AG20443 (cell line): ENCODE measurements at regions not wholly inside any gene's neighbourhood (a gene's known extent, or its start where the extent isn't known, plus 50 kb on each side); places are given as distances from the start of the nearest gene placed in this dataset.
"Not testable (repeated sequence)": the region's sequence is repeated elsewhere in the genome, so short reads cannot be mapped to it uniquely, and the experiment has no call there.

Experiments
- DNase-seq: peaks from one replicate; pipeline ENCODE4 v3.0.0; 2012; ENCODE audit warnings: low spot score, mixed read lengths

DNA sequence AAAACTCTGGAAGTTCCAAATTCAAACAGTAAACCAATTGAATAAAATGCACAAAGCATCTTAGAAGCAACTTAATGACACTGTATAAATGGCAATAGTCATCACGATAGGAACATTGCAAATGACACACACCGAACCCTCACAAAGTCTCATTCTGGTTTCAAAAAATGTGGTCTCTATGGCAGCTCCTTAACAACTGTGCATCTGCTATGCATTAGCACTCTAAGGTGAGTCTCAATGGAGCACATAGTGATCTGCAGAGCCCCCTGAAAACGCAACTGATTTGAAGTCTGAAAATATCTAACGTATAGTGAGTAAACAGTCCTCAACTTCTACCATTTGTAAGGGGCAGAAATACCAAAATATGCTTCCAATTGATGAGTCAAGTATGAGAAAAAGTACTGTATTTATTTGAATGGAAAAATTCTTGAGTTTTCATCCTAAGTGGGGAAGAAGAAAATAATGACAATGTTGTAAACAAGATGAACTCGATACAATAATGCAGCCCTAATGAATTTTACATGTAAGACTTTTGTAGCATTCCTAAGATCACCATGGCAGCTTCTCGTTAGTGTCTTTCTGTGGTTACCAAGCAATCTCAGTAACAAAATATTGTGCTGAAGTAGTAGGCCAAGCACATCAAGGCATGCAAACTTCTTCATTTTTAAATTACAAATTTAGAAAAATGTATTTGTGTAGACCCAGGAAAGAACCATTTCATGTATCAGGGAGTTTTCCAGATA, 517.5 kb upstream of the FAM174A start:
- no peak for DNase-seq

- not testable (repeated sequence) for DNase-seq
These were observed 521.9 kb upstream of the FAM174A start for GRCh38 chr5:100013305-100013704.

DNA sequence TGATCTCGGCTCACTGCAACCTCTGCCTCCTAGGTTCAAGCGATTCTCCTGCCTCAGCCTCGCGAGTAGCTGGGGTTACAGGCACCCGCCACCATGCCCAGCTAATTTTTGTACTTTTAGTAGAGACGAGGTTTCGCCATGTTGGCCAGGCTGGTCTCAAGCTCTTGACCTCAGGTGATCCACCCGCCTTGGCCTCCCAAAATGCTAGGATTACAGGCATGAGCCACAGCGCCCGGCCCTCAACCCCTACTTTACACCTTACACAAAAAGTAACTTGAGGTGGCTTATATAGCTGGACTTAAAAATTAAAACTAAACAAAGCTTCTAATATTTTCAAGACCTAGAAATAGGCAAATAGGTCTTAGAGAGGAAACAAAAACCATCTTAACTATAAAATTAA, 524.0 kb upstream of the FAM174A start:
- DNase-seq, result not testable (repeated sequence)

- DNase-seq, result no peak
These were observed 530.2 kb upstream of the FAM174A start for GRCh38 chr5:100004969-100005368.

- no peak for DNase-seq
These were observed 536.9 kb upstream of the FAM174A start for GRCh38 chr5:99998319-99998718.

GRCh38 chr5:99995407-99995806, 539.8 kb upstream of the FAM174A start:
- no peak for DNase-seq

DNA sequence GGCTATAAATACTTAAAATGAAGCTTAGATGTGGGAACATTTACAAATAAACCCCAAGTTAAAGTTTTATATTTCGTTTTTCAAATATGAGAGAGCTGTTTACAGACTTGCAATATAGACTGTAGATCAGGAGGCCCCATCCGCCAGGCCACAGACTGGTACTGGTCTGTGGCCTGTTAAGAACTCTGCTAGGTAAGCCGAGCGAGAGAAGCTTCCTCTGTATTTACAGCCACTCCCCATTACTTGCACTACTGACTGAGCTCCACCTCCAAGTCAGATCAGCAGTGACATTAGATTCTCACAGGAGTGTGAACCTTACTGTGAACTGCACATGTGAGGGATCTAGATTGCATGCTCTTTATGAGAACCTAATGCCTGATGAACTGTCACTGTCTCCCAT, 561.4 kb upstream of the FAM174A start:
- no peak for DNase-seq

DNA sequence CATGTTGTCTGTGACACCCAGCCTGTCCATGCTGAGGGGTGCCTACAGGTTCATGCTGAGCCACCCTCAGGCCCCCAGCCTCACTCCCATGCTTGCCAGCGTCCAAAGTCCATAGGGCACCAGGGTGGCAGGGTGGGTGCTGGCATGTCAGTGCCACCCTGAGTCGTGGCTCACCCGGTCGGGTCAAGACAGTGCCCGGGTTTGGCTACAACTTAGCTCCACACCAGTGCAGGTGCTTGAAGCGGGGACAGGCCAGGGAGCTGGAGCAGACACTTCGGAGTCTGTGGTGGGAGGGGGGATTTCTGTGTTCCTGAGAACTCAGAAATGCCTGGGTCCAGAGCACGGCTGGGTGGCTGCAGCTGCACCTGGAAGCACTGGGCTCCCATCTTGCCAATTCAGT, 579.2 kb upstream of the FAM174A start:
- DNase-seq, result no peak

GRCh38 chr5:99955006-99955405, 580.2 kb upstream of the FAM174A start:
- DNase-seq, result no peak

GRCh38 chr5:99949969-99950524, 585.1 kb upstream of the FAM174A start:
- no peak for DNase-seq

DNA sequence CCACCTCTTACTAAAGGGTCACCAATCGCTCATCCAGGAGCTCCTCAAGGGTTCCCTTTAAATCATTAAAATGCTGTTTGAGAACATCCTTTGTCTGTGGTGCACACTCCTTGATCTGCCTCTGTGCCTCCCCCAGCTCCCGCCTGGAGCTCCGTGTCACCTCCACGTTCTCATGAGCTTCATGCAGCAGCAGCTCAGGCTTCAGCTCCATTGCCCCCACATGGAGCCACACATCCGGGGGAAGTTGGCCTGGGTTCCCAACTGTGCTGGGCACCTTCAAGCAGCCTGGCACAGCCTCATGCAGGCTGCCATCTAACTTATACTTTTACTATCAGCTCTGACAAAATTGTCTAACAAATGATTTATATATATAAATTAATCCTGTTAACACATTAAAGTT, 585.8 kb upstream of the FAM174A start:
- no peak for DNase-seq

GRCh38 chr5:99948850-99949249, 586.3 kb upstream of the FAM174A start:
- DNase-seq, result no peak

GRCh38 chr5:99945478-99946442, 589.4 kb upstream of the FAM174A start:
- no peak for DNase-seq

- no peak for DNase-seq
These were observed 594.6 kb upstream of the FAM174A start for GRCh38 chr5:99940540-99940939.

DNA sequence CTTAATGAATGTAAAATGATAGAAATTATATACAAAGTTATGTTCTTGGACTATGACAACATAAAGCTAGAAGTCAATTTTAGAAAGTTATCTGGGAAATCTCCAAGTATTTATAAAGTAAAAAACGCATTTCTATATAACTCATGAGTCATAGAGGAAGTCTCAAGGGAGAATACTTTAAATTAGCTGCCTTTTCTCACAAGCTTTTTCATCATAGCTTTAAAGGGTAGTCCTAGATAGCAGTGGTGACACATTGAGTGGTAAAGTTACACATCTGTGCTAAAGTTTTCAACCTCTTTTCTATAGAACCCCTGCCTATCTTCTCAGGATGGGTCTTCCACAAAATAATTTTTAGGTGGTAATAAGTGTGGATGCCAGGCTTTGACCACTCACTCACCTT, 598.3 kb upstream of the FAM174A start:
- DNase-seq, result no peak

- no peak for DNase-seq
These were observed 605.4 kb upstream of the FAM174A start for GRCh38 chr5:99929806-99930135.

GRCh38 chr5:99929067-99929805, 605.9 kb upstream of the FAM174A start:
- no peak for DNase-seq

DNA sequence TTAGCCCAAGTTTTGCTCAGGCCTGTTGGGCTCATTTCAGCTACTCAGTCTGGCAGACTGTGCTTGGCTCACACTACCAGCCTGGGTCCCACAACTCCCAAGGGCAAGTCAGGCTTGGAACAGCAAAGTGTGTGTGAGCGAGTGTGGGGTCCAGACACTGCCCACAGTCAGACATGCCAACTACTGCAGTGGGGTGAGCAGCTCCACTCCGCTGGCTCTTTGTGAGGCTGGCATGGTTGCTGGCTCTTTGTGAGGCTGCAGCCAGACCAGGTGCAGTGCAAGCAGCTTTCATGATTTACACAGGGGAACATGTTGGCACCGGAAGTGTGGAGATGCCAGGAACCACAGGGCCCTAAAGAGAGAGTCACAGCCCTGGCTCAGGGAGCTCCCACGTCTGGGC, 606.7 kb upstream of the FAM174A start:
- no peak for DNase-seq

- no peak for DNase-seq
These were observed 608.7 kb upstream of the FAM174A start for GRCh38 chr5:99926463-99926862.

GRCh38 chr5:99922386-99922785, 612.8 kb upstream of the FAM174A start:
- DNase-seq, result no peak

DNA sequence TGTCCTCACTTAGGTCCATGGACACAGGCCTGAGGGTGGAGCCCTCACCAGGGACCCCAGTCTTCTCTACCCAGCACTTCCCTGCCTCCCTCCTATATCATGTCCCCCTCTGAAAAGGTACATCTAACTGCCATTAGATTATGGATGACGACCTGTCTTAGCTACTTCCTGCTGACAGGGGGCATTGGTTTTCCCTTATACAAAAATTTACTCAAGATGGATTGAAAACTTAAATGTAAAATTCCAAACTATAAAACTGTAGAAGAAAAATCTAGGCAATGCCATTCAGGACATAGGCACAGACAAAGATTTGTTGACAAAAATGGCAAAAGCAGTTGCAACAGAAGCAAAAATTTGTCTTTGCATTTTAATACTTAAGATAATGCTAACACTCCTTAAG, 623.2 kb upstream of the FAM174A start:
- no peak for DNase-seq

- no peak for DNase-seq
These were observed 628.4 kb upstream of the FAM174A start for GRCh38 chr5:99906776-99907175.
